H1 (cell line): ENCODE measurements at regions not wholly inside any gene's neighbourhood (a gene's known extent, or its start where the extent isn't known, plus 50 kb on each side); places are given as distances from the start of the nearest gene placed in this dataset.

Source experiments
- ATF2 ChIP-seq: IDR thresholded peaks from 2 replicates; pipeline ENCODE4 v1.6.1; 2012; ENCODE audit warnings: low read length, inconsistent platforms
- CTCF ChIP-seq, 3 experiments: IDR thresholded peaks; 1 replicate in 2 of 3; 2 replicates in 1 of 3; pipeline versions ENCODE4 v1.5.1 to v1.6.1; 2011; ENCODE audit warnings: low read length in 3 of 3, mild to moderate bottlenecking in 3 of 3, inconsistent platforms in 2 of 3, low read depth in 1 of 3, moderate library complexity in 1 of 3; ENCODE audit not compliant: insufficient read depth in 1 of 3; ENCODE audit errors: control extremely low read depth in 1 of 3
- JUND ChIP-seq: IDR thresholded peaks from 2 replicates; pipeline ENCODE4 v1.6.1; 2011; ENCODE audit warnings: mild to moderate bottlenecking, improper control_type of control experiment, low read length
- KDM1A ChIP-seq: fragments of 200-600, 300-600 bp; sonication (generic); IDR thresholded peaks from 2 replicates; pipeline ENCODE4 v1.7.1; 2016; ENCODE audit warnings: mild to moderate bottlenecking, low read length, borderline replicate concordance
- MAFK ChIP-seq: IDR thresholded peaks from 2 replicates; pipeline ENCODE4 v1.6.1; 2012; ENCODE audit warnings: low read depth, mild to moderate bottlenecking, improper control_type of control experiment, low read length
- POLR2A ChIP-seq, 2 experiments: IDR thresholded peaks; 1 replicate in 1 of 2; 2 replicates in 1 of 2; pipeline ENCODE4 v1.6.1; 2011; ENCODE audit warnings: low read depth in 2 of 2, low read length in 2 of 2, mild to moderate bottlenecking in 2 of 2; ENCODE audit errors: control extremely low read depth in 1 of 2
- POLR2AphosphoS5 ChIP-seq: IDR thresholded peaks from 2 replicates; pipeline ENCODE4 v1.6.1; 2011; ENCODE audit warnings: low read depth, low read length
- RFX5 ChIP-seq: IDR thresholded peaks from 2 replicates; pipeline ENCODE4 v1.6.1; 2011; ENCODE audit warnings: low read depth, low read length, improper control_type of control experiment, borderline replicate concordance
- TAF1 ChIP-seq: IDR thresholded peaks from 2 replicates; pipeline ENCODE4 v1.6.1; 2011; ENCODE audit warnings: mild to moderate bottlenecking, low read depth, low read length
- YY1 ChIP-seq: IDR thresholded peaks from 2 replicates; pipeline ENCODE4 v1.6.1; 2011; ENCODE audit warnings: low read depth, mild to moderate bottlenecking, low read length
- ZNF274 ChIP-seq: IDR thresholded peaks from 2 replicates; pipeline ENCODE4 v1.7.0; 2012; ENCODE audit warnings: low read length, borderline replicate concordance; ENCODE audit errors: extremely low read depth

- TF ChIP-seq TAF1 (no peak), JUND (no peak), MAFK (no peak), POLR2AphosphoS5 (no peak), RFX5 (no peak), ZNF274 (no peak), KDM1A (no peak), YY1 (no peak), CTCF (IDR thresholded peaks at IDR 0.05; ENCODE audit: control extremely low read depth in 1 of 3, insufficient read depth in 1 of 3, low read depth in 1 of 3, low read length in 3 of 3) (no peak), ATF2 (no peak), POLR2A (IDR thresholded peaks at IDR 0.05; ENCODE audit: control extremely low read depth in 1 of 2, low read depth in 2 of 2, low read length in 2 of 2) (no peak)
Observed at GRCh38 chr10:52472406-52473146, 158.5 kb downstream of the DKK1 start.
